Brain microvascular endothelial cell (primary cell): ENCODE measurements at regions not wholly inside any gene's neighbourhood (a gene's known extent, or its start where the extent isn't known, plus 50 kb on each side); places are given as distances from the start of the nearest gene placed in this dataset.

ENCODE experiments used
- DNase-seq: peaks from one replicate; pipeline ENCODE4 v3.0.0-alpha.2; 2020
- H3K27ac ChIP-seq: fragments of 250-450 bp; sonication (Bioruptor Pico); 2 replicates; pipeline ENCODE4 v1.5.1; 2020; ENCODE audit warnings: mild to moderate bottlenecking, moderate library complexity
- H3K27me3 ChIP-seq: fragments of 250-450 bp; sonication (Bioruptor Pico); replicated peaks from 2 replicates; pipeline ENCODE4 v1.5.1; 2020; ENCODE audit warnings: mild to moderate bottlenecking
- H3K36me3 ChIP-seq: fragments of 250-450 bp; sonication (Bioruptor Pico); replicated peaks from 2 replicates; pipeline ENCODE4 v1.5.1; 2020; ENCODE audit warnings: mild to moderate bottlenecking
- H3K4me3 ChIP-seq: 2 replicates; pipeline ENCODE4 v1.5.1; 2011; ENCODE audit warnings: low read depth, mild to moderate bottlenecking, control low read depth, low read length, moderate library complexity
- CTCF ChIP-seq: IDR thresholded peaks from 2 replicates; pipeline ENCODE4 v1.5.1; 2011; ENCODE audit warnings: low read depth, mild to moderate bottlenecking, moderate library complexity, low read length, control low read depth, inconsistent platforms; ENCODE audit errors: missing control alignments
- in situ Hi-C: cut with HindIII; loops from 2 replicates; pipeline ENCODE4 v1.10.0; 2017; ENCODE audit warnings: low sequenced_read_pairs, low pct_ligation_motif_present

DNA sequence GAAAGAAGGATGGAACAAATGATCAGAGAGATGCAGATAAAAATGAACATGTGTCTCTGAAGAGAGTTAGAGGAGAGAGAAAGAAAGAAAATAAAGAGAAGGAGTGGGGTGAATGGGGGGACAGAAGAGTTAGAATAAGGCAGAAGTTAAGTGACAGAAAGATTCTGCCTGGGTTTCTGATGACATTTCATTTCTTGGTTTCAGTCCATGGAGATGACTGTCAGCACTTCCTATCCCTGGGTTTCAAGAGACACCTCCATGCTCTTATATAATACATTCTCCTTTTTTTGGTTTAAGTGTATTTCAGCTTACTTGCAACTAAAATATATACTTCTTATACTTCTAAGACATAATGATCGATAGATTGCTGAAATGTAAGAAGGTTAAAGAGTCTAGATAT, 213.0 kb upstream of the IL12B start:
- no peak for TF ChIP-seq CTCF
- no peak for DNase-seq
- Histone ChIP-seq H3K27ac (no peak overlapping the region), H3K27me3 (no peaks in the 10 kb centered on the region), H3K4me3 (no peak overlapping the region), H3K36me3 (no peaks in the 10 kb centered on the region)
- in situ Hi-C loops, result no loop called here

- no peaks in the 10 kb centered on the region for H3K36me3 ChIP-seq
- in situ Hi-C loops, result no loop called here
- no peak for DNase-seq
- no peak for TF ChIP-seq CTCF
- H3K27ac ChIP-seq, result no peak overlapping the region
- H3K27me3 ChIP-seq, result no peaks in the 10 kb centered on the region
- no peak overlapping the region for H3K4me3 ChIP-seq
Measured at GRCh38 chr5:159545156-159545555, 214.9 kb upstream of the IL12B start.

- Histone ChIP-seq H3K4me3 (no peak overlapping the region), H3K36me3 (no peaks in the 10 kb centered on the region), H3K27ac (no peak overlapping the region), H3K27me3 (no peaks in the 10 kb centered on the region)
- in situ Hi-C loops, result no loop called here
- DNase-seq, result no peak
- no peak for TF ChIP-seq CTCF
Measured at GRCh38 chr5:159547466-159548195, 217.3 kb upstream of the IL12B start.

GRCh38 chr5:159548517-159548916, 218.2 kb upstream of the IL12B start:
- no peak overlapping the region for H3K4me3 ChIP-seq
- H3K36me3 ChIP-seq, result no peaks in the 10 kb centered on the region
- no peak for DNase-seq
- H3K27me3 ChIP-seq, result no peaks in the 10 kb centered on the region
- in situ Hi-C loops, result no loop called here
- no peak overlapping the region for H3K27ac ChIP-seq
- no peak for TF ChIP-seq CTCF

GRCh38 chr5:159549046-159549445, 218.8 kb upstream of the IL12B start:
- no peak overlapping the region for H3K4me3 ChIP-seq
- no peaks in the 10 kb centered on the region for H3K36me3 ChIP-seq
- no peak overlapping the region for H3K27ac ChIP-seq
- in situ Hi-C loops, result no loop called here
- DNase-seq, result no peak
- H3K27me3 ChIP-seq, result no peaks in the 10 kb centered on the region
- no peak for TF ChIP-seq CTCF

- H3K4me3 ChIP-seq, result no peak overlapping the region
- no peak for DNase-seq
- TF ChIP-seq CTCF, result no peak
- in situ Hi-C loops, result no loop called here
- H3K36me3 ChIP-seq, result no peaks in the 10 kb centered on the region
- H3K27ac ChIP-seq, result no peak overlapping the region
- no peaks in the 10 kb centered on the region for H3K27me3 ChIP-seq
Measured at GRCh38 chr5:159550951-159551350, 220.7 kb upstream of the IL12B start.
